Ascending aorta (tissue), 2 donors: ENCODE measurements at regions not wholly inside any gene's neighbourhood (a gene's known extent, or its start where the extent isn't known, plus 50 kb on each side); places are given as distances from the start of the nearest gene placed in this dataset.

Source experiments
- DNase-seq, 2 donors: peaks; one replicate each; pipeline ENCODE4 v3.0.0-alpha.2; 2019; ENCODE audit warnings: low spot score in 2 of 2
- H3K27ac ChIP-seq, 2 donors: fragments of 200-600 bp; sonication (generic); one replicate each; pipeline ENCODE4 v1.5.1; 2016 to 2017; ENCODE audit warnings: mild to moderate bottlenecking in 1 of 2
- H3K27me3 ChIP-seq: fragments of 200-600 bp; sonication (generic); one replicate; pipeline ENCODE4 v1.5.1; 2017
- H3K36me3 ChIP-seq, 2 donors: fragments of 200-600 bp; sonication (generic); one replicate each; pipeline ENCODE4 v1.5.1; 2016
- H3K4me1 ChIP-seq, 2 donors: fragments of 200-600 bp; sonication (generic); one replicate each; pipeline ENCODE4 v1.5.1; 2016 to 2017; ENCODE audit warnings: mild to moderate bottlenecking in 1 of 2
- H3K4me3 ChIP-seq, 2 donors: fragments of 200-600 bp; sonication (generic); one replicate each; pipeline ENCODE4 v1.5.1; 2016 to 2017; ENCODE audit warnings: mild to moderate bottlenecking in 1 of 2
- H3K9me3 ChIP-seq, 2 donors: fragments of 200-600 bp; sonication (generic); one replicate each; pipeline ENCODE4 v1.5.1; 2016
- CTCF ChIP-seq, 3 experiments: fragments of 200-600 bp in 2 of 3; fragments of 450-650 bp in 1 of 3; sonication (generic) in 2 of 3; IDR thresholded peaks; one replicate each; pipeline ENCODE4 v1.5.1; 2016 to 2019; ENCODE audit warnings: antibody characterized with exemption in 3 of 3, mild to moderate bottlenecking in 1 of 3, moderate library complexity in 1 of 3
- intact Hi-C: fragments of 100-400 bp; cut with DNase I; formaldehyde crosslinking; loops from one replicate; pipeline ENCODE4 v1.15.1; 2023

- Histone ChIP-seq H3K27ac (no peak overlapping the region), H3K27me3 (no peaks in the 10 kb centered on the region), H3K9me3 (no peaks in the 10 kb centered on the region), H3K4me1 (no peaks in the 10 kb centered on the region), H3K36me3 (no peaks in the 10 kb centered on the region), H3K4me3 (no peak overlapping the region)
- no peak for DNase-seq
- intact Hi-C loops: no loop called here
- no peak for TF ChIP-seq CTCF (IDR thresholded peaks at IDR 0.05)
Observed at GRCh38 chr11:131025421-131026125, 109.3 kb upstream of the SNX19 start.

- H3K4me3 ChIP-seq: no peak overlapping the region
- H3K9me3 ChIP-seq: no peaks in the 10 kb centered on the region
- no peaks in the 10 kb centered on the region for H3K4me1 ChIP-seq
- intact Hi-C loops: no loop called here
- DNase-seq: no peak
- no peak overlapping the region for H3K27ac ChIP-seq
- no peaks in the 10 kb centered on the region for H3K36me3 ChIP-seq
- H3K27me3 ChIP-seq: no peaks in the 10 kb centered on the region
- no peak for TF ChIP-seq CTCF (IDR thresholded peaks at IDR 0.05)
Observed at GRCh38 chr11:131027491-131027890, 111.2 kb upstream of the SNX19 start.

- TF ChIP-seq CTCF (IDR thresholded peaks at IDR 0.05): no peak
- H3K27ac ChIP-seq: no peak overlapping the region
- H3K4me3 ChIP-seq: no peak overlapping the region
- no peaks in the 10 kb centered on the region for H3K4me1 ChIP-seq
- no peaks in the 10 kb centered on the region for H3K27me3 ChIP-seq
- H3K36me3 ChIP-seq: no peaks in the 10 kb centered on the region
- DNase-seq: no peak
- intact Hi-C loops: no loop called here
- no peaks in the 10 kb centered on the region for H3K9me3 ChIP-seq
Observed at GRCh38 chr11:131033151-131033651, 116.9 kb upstream of the SNX19 start.

GRCh38 chr11:131036514-131036913, 120.2 kb upstream of the SNX19 start:
- intact Hi-C loops: no loop called here
- H3K4me3 ChIP-seq: no peak overlapping the region
- DNase-seq: no peak
- H3K36me3 ChIP-seq: no peaks in the 10 kb centered on the region
- no peaks in the 10 kb centered on the region for H3K9me3 ChIP-seq
- no peak overlapping the region for H3K27ac ChIP-seq
- no peaks in the 10 kb centered on the region for H3K4me1 ChIP-seq
- H3K27me3 ChIP-seq: no peaks in the 10 kb centered on the region
- no peak for TF ChIP-seq CTCF (IDR thresholded peaks at IDR 0.05)

- Histone ChIP-seq H3K27me3 (no peaks in the 10 kb centered on the region), H3K4me1 (no peaks in the 10 kb centered on the region), H3K4me3 (no peak overlapping the region), H3K9me3 (no peaks in the 10 kb centered on the region), H3K27ac (no peak overlapping the region), H3K36me3 (no peaks in the 10 kb centered on the region)
- no peak for DNase-seq
- intact Hi-C loops: no loop called here
- TF ChIP-seq CTCF (IDR thresholded peaks at IDR 0.05): no peak
Observed at GRCh38 chr11:131037873-131038272, 121.6 kb upstream of the SNX19 start.
